Liver (tissue), 3 donors: ENCODE measurements at regions not wholly inside any gene's neighbourhood (a gene's known extent, or its start where the extent isn't known, plus 50 kb on each side); places are given as distances from the start of the nearest gene placed in this dataset.

Experiments used
- ATF3 ChIP-seq: IDR thresholded peaks from 2 replicates; pipeline ENCODE4 v1.6.1; 2016; ENCODE audit warnings: antibody characterized with exemption
- FOXA1 ChIP-seq: IDR thresholded peaks from 2 replicates; pipeline ENCODE4 v1.6.1; 2016; ENCODE audit warnings: antibody characterized with exemption
- GABPA ChIP-seq, 2 donors: IDR thresholded peaks in 1 of 2; conservative IDR thresholded peaks in 1 of 2; 2 replicates each; pipeline ENCODE4 v1.6.1; 2016; ENCODE audit warnings: antibody characterized with exemption in 2 of 2, mild to moderate bottlenecking in 1 of 2, moderate library complexity in 1 of 2
- HNF4G ChIP-seq: IDR thresholded peaks from 2 replicates; pipeline ENCODE4 v1.6.1; 2016; ENCODE audit warnings: antibody characterized with exemption
- JUND ChIP-seq, 2 donors: IDR thresholded peaks; 2 replicates each; pipeline ENCODE4 v1.6.1; 2016; ENCODE audit warnings: antibody characterized with exemption in 2 of 2
- RAD21 ChIP-seq, 2 donors: IDR thresholded peaks; 2 replicates each; pipeline ENCODE4 v1.6.1; 2016; ENCODE audit warnings: antibody characterized with exemption in 2 of 2, mild to moderate bottlenecking in 2 of 2
- RXRA ChIP-seq, 2 donors: IDR thresholded peaks; 2 replicates each; pipeline ENCODE4 v1.6.1; 2017 to 2018; ENCODE audit warnings: antibody characterized with exemption in 2 of 2, mild to moderate bottlenecking in 1 of 2
- SP1 ChIP-seq: IDR thresholded peaks from 2 replicates; pipeline ENCODE4 v1.6.1; 2018; ENCODE audit warnings: antibody characterized with exemption, mild to moderate bottlenecking
- TAF1 ChIP-seq: conservative IDR thresholded peaks from 2 replicates; pipeline ENCODE4 v1.6.1; 2016; ENCODE audit warnings: antibody characterized with exemption, mild to moderate bottlenecking
- YY1 ChIP-seq: IDR thresholded peaks from 2 replicates; pipeline ENCODE4 v1.6.1; 2016; ENCODE audit warnings: antibody characterized with exemption, mild to moderate bottlenecking
- ZBTB33 ChIP-seq: IDR thresholded peaks from 2 replicates; pipeline ENCODE4 v1.6.1; 2016; ENCODE audit warnings: antibody characterized with exemption
- TF ChIP-seq, protein P1 (sequence below): fragments of 150-350 bp; IDR thresholded peaks from 2 replicates; pipeline ENCODE4 v1.5.1; 2017; ENCODE audit warnings: improper control_type of control experiment, low read depth, low read length; ENCODE audit not compliant: missing input control
- TF ChIP-seq, protein P2 (sequence below): IDR thresholded peaks from 2 replicates; pipeline ENCODE4 v1.6.1; 2016; ENCODE audit warnings: antibody characterized with exemption
- TF ChIP-seq, protein P3 (sequence below): IDR thresholded peaks from 2 replicates; pipeline ENCODE4 v1.6.1; 2016; ENCODE audit warnings: antibody characterized with exemption, mild to moderate bottlenecking
- donor health status: healthy.
- donor health status: healthy.

GRCh38 chr5:96243862-96244261 lies 189.2 kb downstream of the PCSK1 start:
- TF ChIP-seq, protein P1, sequence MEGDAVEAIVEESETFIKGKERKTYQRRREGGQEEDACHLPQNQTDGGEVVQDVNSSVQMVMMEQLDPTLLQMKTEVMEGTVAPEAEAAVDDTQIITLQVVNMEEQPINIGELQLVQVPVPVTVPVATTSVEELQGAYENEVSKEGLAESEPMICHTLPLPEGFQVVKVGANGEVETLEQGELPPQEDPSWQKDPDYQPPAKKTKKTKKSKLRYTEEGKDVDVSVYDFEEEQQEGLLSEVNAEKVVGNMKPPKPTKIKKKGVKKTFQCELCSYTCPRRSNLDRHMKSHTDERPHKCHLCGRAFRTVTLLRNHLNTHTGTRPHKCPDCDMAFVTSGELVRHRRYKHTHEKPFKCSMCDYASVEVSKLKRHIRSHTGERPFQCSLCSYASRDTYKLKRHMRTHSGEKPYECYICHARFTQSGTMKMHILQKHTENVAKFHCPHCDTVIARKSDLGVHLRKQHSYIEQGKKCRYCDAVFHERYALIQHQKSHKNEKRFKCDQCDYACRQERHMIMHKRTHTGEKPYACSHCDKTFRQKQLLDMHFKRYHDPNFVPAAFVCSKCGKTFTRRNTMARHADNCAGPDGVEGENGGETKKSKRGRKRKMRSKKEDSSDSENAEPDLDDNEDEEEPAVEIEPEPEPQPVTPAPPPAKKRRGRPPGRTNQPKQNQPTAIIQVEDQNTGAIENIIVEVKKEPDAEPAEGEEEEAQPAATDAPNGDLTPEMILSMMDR, result no peak
- no peak for TF ChIP-seq RAD21 (IDR thresholded peaks at IDR 0.05)
- no peak for TF ChIP-seq HNF4G
- no peak for TF ChIP-seq SP1
- TF ChIP-seq ATF3, result no peak
- TF ChIP-seq TAF1, result no peak
- TF ChIP-seq, protein P2, sequence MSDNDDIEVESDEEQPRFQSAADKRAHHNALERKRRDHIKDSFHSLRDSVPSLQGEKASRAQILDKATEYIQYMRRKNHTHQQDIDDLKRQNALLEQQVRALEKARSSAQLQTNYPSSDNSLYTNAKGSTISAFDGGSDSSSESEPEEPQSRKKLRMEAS, result no peak
- no peak for TF ChIP-seq GABPA (IDR thresholded peaks at IDR 0.05 in 1 of 2, conservative IDR thresholded peaks at IDR 0.05 in 1 of 2)
- TF ChIP-seq, protein P3, sequence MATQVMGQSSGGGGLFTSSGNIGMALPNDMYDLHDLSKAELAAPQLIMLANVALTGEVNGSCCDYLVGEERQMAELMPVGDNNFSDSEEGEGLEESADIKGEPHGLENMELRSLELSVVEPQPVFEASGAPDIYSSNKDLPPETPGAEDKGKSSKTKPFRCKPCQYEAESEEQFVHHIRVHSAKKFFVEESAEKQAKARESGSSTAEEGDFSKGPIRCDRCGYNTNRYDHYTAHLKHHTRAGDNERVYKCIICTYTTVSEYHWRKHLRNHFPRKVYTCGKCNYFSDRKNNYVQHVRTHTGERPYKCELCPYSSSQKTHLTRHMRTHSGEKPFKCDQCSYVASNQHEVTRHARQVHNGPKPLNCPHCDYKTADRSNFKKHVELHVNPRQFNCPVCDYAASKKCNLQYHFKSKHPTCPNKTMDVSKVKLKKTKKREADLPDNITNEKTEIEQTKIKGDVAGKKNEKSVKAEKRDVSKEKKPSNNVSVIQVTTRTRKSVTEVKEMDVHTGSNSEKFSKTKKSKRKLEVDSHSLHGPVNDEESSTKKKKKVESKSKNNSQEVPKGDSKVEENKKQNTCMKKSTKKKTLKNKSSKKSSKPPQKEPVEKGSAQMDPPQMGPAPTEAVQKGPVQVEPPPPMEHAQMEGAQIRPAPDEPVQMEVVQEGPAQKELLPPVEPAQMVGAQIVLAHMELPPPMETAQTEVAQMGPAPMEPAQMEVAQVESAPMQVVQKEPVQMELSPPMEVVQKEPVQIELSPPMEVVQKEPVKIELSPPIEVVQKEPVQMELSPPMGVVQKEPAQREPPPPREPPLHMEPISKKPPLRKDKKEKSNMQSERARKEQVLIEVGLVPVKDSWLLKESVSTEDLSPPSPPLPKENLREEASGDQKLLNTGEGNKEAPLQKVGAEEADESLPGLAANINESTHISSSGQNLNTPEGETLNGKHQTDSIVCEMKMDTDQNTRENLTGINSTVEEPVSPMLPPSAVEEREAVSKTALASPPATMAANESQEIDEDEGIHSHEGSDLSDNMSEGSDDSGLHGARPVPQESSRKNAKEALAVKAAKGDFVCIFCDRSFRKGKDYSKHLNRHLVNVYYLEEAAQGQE, result no peak
- TF ChIP-seq JUND (IDR thresholded peaks at IDR 0.05), result no peak
- no peak for TF ChIP-seq YY1
- no peak for TF ChIP-seq ZBTB33
- no peak for TF ChIP-seq FOXA1
- TF ChIP-seq RXRA (IDR thresholded peaks at IDR 0.05), result no peak
